ENCODE measurements at regions not wholly inside any gene's neighbourhood (a gene's known extent, or its start where the extent isn't known, plus 50 kb on each side); places are given as distances from the start of the nearest gene placed in this dataset.

DNA sequence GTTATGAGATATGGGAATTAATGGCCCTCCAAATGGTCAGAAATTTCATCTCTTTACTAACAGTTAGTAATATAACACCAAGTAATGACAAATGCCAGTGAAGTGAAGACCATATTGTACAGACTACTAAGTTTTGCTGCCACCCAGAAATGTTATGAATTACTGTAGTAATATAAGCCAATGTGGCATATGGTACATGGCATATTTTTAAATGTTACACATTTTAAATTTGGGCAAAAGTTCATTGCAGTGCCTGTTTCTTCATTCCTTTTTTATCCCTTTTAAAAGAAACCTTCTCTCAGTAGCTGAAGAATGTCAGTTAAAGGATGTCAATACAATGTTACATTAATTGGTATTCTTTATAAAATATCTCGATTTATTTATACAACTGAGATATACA lies 626.5 kb upstream of the SLC8A1 start:
- TF ChIP-seq, protein P1, sequence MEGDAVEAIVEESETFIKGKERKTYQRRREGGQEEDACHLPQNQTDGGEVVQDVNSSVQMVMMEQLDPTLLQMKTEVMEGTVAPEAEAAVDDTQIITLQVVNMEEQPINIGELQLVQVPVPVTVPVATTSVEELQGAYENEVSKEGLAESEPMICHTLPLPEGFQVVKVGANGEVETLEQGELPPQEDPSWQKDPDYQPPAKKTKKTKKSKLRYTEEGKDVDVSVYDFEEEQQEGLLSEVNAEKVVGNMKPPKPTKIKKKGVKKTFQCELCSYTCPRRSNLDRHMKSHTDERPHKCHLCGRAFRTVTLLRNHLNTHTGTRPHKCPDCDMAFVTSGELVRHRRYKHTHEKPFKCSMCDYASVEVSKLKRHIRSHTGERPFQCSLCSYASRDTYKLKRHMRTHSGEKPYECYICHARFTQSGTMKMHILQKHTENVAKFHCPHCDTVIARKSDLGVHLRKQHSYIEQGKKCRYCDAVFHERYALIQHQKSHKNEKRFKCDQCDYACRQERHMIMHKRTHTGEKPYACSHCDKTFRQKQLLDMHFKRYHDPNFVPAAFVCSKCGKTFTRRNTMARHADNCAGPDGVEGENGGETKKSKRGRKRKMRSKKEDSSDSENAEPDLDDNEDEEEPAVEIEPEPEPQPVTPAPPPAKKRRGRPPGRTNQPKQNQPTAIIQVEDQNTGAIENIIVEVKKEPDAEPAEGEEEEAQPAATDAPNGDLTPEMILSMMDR (IDR thresholded peaks at IDR 0.05): no peak
- TF ChIP-seq POLR2AphosphoS5 (IDR thresholded peaks at IDR 0.05): no peak
- TF ChIP-seq POLR2A (IDR thresholded peaks at IDR 0.05): no peak
- TF ChIP-seq EP300 (IDR thresholded peaks at IDR 0.05): no peak

Measured in sigmoid colon (tissue), 4 donors.